ENCODE measurements at regions not wholly inside any gene's neighbourhood (a gene's known extent, or its start where the extent isn't known, plus 50 kb on each side); places are given as distances from the start of the nearest gene placed in this dataset.
A peak's percentile ranks its signal among the peaks of the same experiment; 100 is the strongest.

- ATAC-seq (no peak), FAIRE-seq (no peak), DNase-seq (ENCODE audit: low read depth in 1 of 2, low spot score in 1 of 2) (no peak)
- WGBS (ENCODE audit: missing lambda C conversion rate) = 23% methylated on average over 6 of the region's 6 CpGs
- no peaks in the 10 kb centered on the region for H3K4me1 ChIP-seq
- H3K4me3 ChIP-seq = no peak overlapping the region
- H3K27ac ChIP-seq = no peak overlapping the region
- TF ChIP-seq ZC3H11A (IDR thresholded peaks at IDR 0.05) = 0 out of 2 replicates have a peak, but pooled peaks have one; percentile 7
- TF ChIP-seq HOXB13 (CRISPR knock-in tag; IDR thresholded peaks at IDR 0.05; ENCODE audit: low read depth) = no peak
- POLR2A ChIA-PET = no interaction called here
- 0 out of 3 replicates have a peak, but pooled peaks cover 2% of the 10 kb centered on the region for H3K9me3 ChIP-seq
- CTCF ChIA-PET = interaction anchor here (1.4 kb wide), 1 partner anchor 12 kb away, joined by 4 read pairs; no protein-coding TSS in a partner anchor
- no peak overlapping the region for H3K4me2 ChIP-seq
These were observed 194.7 kb downstream of the UXS1 start for GRCh38 chr2:105999211-105999989.

GRCh38 chr2:105997711-105998110 is 196.4 kb downstream of the UXS1 start:
- FAIRE-seq = no peak
- H3K9me3 ChIP-seq = 0 out of 3 replicates have a peak, but pooled peaks cover 2% of the 10 kb centered on the region
- H3K27ac ChIP-seq = no peak overlapping the region
- no peak for DNase-seq (ENCODE audit: low read depth in 1 of 2, low spot score in 1 of 2)
- POLR2A ChIA-PET = no interaction called here
- no peak overlapping the region for H3K4me3 ChIP-seq
- CTCF ChIA-PET = no interaction called here
- H3K4me1 ChIP-seq = no peaks in the 10 kb centered on the region
- 44% methylated on average over 2 of the region's 2 CpGs for WGBS (ENCODE audit: missing lambda C conversion rate)
- H3K4me2 ChIP-seq = no peak overlapping the region
- TF ChIP-seq PBX3 (IDR thresholded peaks at IDR 0.05) (no peak), EHMT2 (IDR thresholded peaks at IDR 0.05; ENCODE audit: low read depth) (no peak), SMC3 (IDR thresholded peaks at IDR 0.05) (no peak), HDAC2 (IDR thresholded peaks at IDR 0.05) (no peak), HOXB13 (CRISPR knock-in tag; IDR thresholded peaks at IDR 0.05; ENCODE audit: low read depth) (no peak), MYC (IDR thresholded peaks at IDR 0.05; ENCODE audit: borderline replicate concordance, low read length) (no peak), CHD2 (IDR thresholded peaks at IDR 0.05; ENCODE audit: low read length, partially characterized antibody) (no peak), BCL3 (IDR thresholded peaks at IDR 0.05) (no peak), CBX2 (IDR thresholded peaks at IDR 0.05; ENCODE audit: borderline replicate concordance, low read depth) (no peak), NPAS2 (CRISPR knock-in tag; IDR thresholded peaks at IDR 0.05; ENCODE audit: borderline replicate concordance) (no peak), CEBPB (IDR thresholded peaks at IDR 0.05) (no peak), HOXB5 (CRISPR knock-in tag; IDR thresholded peaks at IDR 0.05) (no peak), BHLHE40 (IDR thresholded peaks at IDR 0.05; ENCODE audit: low read depth, low read length) (no peak), KDM5A (IDR thresholded peaks at IDR 0.05) (no peak), NFE2L2 (conservative IDR thresholded peaks at IDR 0.05; ENCODE audit: low read length) (no peak), NR3C1 (IDR thresholded peaks at IDR 0.05) (no peak), POLR2A (IDR thresholded peaks at IDR 0.05; ENCODE audit: low read length) (no peak), FOSL2 (IDR thresholded peaks at IDR 0.05) (no peak), FOSL2 (CRISPR knock-in tag; IDR thresholded peaks at IDR 0.05) (no peak), POLR2AphosphoS2 (conservative IDR thresholded peaks at IDR 0.05; ENCODE audit: low read length) (no peak)
- ATAC-seq = no peak

- H3K27ac ChIP-seq = no peak overlapping the region
- no peak for ATAC-seq
- ChIA-PET POLR2A (no interaction called here), CTCF (interaction anchor here (2.1 kb wide), 1 partner anchor 414 kb away, joined by 5 read pairs; no protein-coding TSS in a partner anchor)
- 0 out of 3 replicates have a peak, but pooled peaks cover 2% of the 10 kb centered on the region for H3K9me3 ChIP-seq
- no peak for FAIRE-seq
- DNase-seq (ENCODE audit: low read depth in 1 of 2, low spot score in 1 of 2) = no peak
- TF ChIP-seq HDAC2 (IDR thresholded peaks at IDR 0.05) = no peak
- TF ChIP-seq ZFP36 (IDR thresholded peaks at IDR 0.05; ENCODE audit: borderline replicate concordance, partially characterized antibody) = no peak
- TF ChIP-seq CBX2 (IDR thresholded peaks at IDR 0.05; ENCODE audit: borderline replicate concordance, low read depth) = no peak
- no peak for TF ChIP-seq POLR2A (IDR thresholded peaks at IDR 0.05; ENCODE audit: low read length)
- no peak for TF ChIP-seq BCL3 (IDR thresholded peaks at IDR 0.05)
- TF ChIP-seq HEYL (CRISPR knock-in tag; IDR thresholded peaks at IDR 0.05) = no peak
- no peak for TF ChIP-seq KDM1A (IDR thresholded peaks at IDR 0.05; ENCODE audit: low read depth)
- no peak for TF ChIP-seq EHMT2 (IDR thresholded peaks at IDR 0.05; ENCODE audit: low read depth)
- TF ChIP-seq HMGXB4 (CRISPR knock-in tag; IDR thresholded peaks at IDR 0.05; ENCODE audit: borderline replicate concordance) = no peak
- no peak for TF ChIP-seq RARB (CRISPR knock-in tag; IDR thresholded peaks at IDR 0.05)
- TF ChIP-seq HOXB13 (CRISPR knock-in tag; IDR thresholded peaks at IDR 0.05; ENCODE audit: low read depth) = no peak
- no peak for TF ChIP-seq ATOH8 (CRISPR knock-in tag; IDR thresholded peaks at IDR 0.05; ENCODE audit: low read depth)
- H3K4me1 ChIP-seq = no peaks in the 10 kb centered on the region
- WGBS (ENCODE audit: missing lambda C conversion rate) = 39% methylated on average over 6 of the region's 6 CpGs
- H3K4me3 ChIP-seq = no peak overlapping the region
- H3K4me2 ChIP-seq = no peak overlapping the region
These were observed 203.5 kb downstream of the UXS1 start for GRCh38 chr2:105990624-105991023.

Data from A549 (cell line).